K562 (cell line): ENCODE measurements at regions not wholly inside any gene's neighbourhood (a gene's known extent, or its start where the extent isn't known, plus 50 kb on each side); places are given as distances from the start of the nearest gene placed in this dataset.
A peak's percentile ranks its signal among the peaks of the same experiment; 100 is the strongest.

Experiments
- ATF7 ChIP-seq: fragments of 450-650 bp; IDR thresholded peaks from 2 replicates; pipeline ENCODE4 v1.7.1; 2014; ENCODE audit warnings: mild to moderate bottlenecking, moderate library complexity
- E2F4 ChIP-seq: sonication (generic); formaldehyde crosslinking; IDR thresholded peaks from 2 replicates; pipeline ENCODE4 v1.8.0; 2022; ENCODE audit warnings: mild to moderate bottlenecking, low read depth, missing genetic modification reagents
- ETS1 ChIP-seq: conservative IDR thresholded peaks from 2 replicates; pipeline ENCODE4 v1.6.1; 2011; ENCODE audit warnings: low read depth, mild to moderate bottlenecking, low read length; ENCODE audit not compliant: control insufficient read depth
- FOXA1 ChIP-seq: fragments of 450-650 bp; IDR thresholded peaks from 2 replicates; pipeline ENCODE4 v1.6.1; 2016; ENCODE audit warnings: mild to moderate bottlenecking, borderline replicate concordance
- KLF13 ChIP-seq: fragments of 450-650 bp; IDR thresholded peaks from 2 replicates; pipeline ENCODE4 v1.6.1; 2016; ENCODE audit warnings: missing genetic modification characterization, low read depth, mild to moderate bottlenecking, missing compliant biosample characterization, moderate library complexity, borderline replicate concordance
- MTF1 ChIP-seq: fragments of 250-450 bp; sonication (Bioruptor Pico); IDR thresholded peaks from 2 replicates; pipeline ENCODE4 v1.9.0; 2021; ENCODE audit warnings: moderate library complexity, mild to moderate bottlenecking, inconsistent platforms, borderline replicate concordance
- NR2C2 ChIP-seq, 2 experiments: fragments of 200-800 bp in 1 of 2; sonication (Bioruptor generic) in 1 of 2; sonication (generic) in 1 of 2; formaldehyde crosslinking in 1 of 2; IDR thresholded peaks; 2 replicates each; pipeline versions ENCODE4 v1.6.1 to v1.8.0; 2016 to 2022; ENCODE audit warnings: mild to moderate bottlenecking in 1 of 2, missing compliant biosample characterization in 1 of 2, missing genetic modification characterization in 1 of 2, missing genetic modification reagents in 1 of 2
- ZNF280A ChIP-seq: fragments of 450-650 bp; IDR thresholded peaks from 2 replicates; pipeline ENCODE4 v1.6.1; 2018; ENCODE audit warnings: mild to moderate bottlenecking, low read depth; ENCODE audit not compliant: partially characterized antibody
- ZNF311 ChIP-seq: fragments of 250-450 bp; sonication (Bioruptor Pico); IDR thresholded peaks from 2 replicates; pipeline ENCODE4 v1.4.0; 2020; ENCODE audit warnings: mild to moderate bottlenecking, moderate library complexity
- ZNF586 ChIP-seq: fragments of 450-650 bp; formaldehyde crosslinking; conservative IDR thresholded peaks from 2 replicates; pipeline ENCODE4 v1.4.0; 2020; ENCODE audit warnings: mild to moderate bottlenecking, moderate library complexity
- TF ChIP-seq, protein P1 (sequence below), 2 experiments: IDR thresholded peaks; 2 replicates each; pipeline ENCODE4 v1.6.1; 2012; ENCODE audit warnings: improper control_type of control experiment in 2 of 2, low read depth in 2 of 2, low read length in 2 of 2, borderline replicate concordance in 1 of 2
- TF ChIP-seq, protein P2 (sequence below): fragments of 450-650 bp; IDR thresholded peaks from 2 replicates; pipeline ENCODE4 v1.6.1; 2017; ENCODE audit warnings: antibody characterized with exemption, mild to moderate bottlenecking
- TF ChIP-seq, protein P3 (sequence below): sonication (generic); formaldehyde crosslinking; IDR thresholded peaks from 2 replicates; pipeline ENCODE4 v1.8.0; 2022; ENCODE audit warnings: missing genetic modification reagents, mild to moderate bottlenecking, borderline replicate concordance

- TF ChIP-seq, protein P1, sequence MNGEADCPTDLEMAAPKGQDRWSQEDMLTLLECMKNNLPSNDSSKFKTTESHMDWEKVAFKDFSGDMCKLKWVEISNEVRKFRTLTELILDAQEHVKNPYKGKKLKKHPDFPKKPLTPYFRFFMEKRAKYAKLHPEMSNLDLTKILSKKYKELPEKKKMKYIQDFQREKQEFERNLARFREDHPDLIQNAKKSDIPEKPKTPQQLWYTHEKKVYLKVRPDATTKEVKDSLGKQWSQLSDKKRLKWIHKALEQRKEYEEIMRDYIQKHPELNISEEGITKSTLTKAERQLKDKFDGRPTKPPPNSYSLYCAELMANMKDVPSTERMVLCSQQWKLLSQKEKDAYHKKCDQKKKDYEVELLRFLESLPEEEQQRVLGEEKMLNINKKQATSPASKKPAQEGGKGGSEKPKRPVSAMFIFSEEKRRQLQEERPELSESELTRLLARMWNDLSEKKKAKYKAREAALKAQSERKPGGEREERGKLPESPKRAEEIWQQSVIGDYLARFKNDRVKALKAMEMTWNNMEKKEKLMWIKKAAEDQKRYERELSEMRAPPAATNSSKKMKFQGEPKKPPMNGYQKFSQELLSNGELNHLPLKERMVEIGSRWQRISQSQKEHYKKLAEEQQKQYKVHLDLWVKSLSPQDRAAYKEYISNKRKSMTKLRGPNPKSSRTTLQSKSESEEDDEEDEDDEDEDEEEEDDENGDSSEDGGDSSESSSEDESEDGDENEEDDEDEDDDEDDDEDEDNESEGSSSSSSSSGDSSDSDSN (IDR thresholded peaks at IDR 0.05; ENCODE audit: borderline replicate concordance in 1 of 2, low read depth in 2 of 2, low read length in 2 of 2) = no peak
- TF ChIP-seq KLF13 (tag) (no peak), ZNF586 (CRISPR knock-in tag) (peak; percentile 86), ATF7 (peak; percentile 61; the same call in 1 of the 2 replicates), E2F4 (CRISPR knock-in tag) (no peak), ETS1 (no peak), FOXA1 (no peak), ZNF311 (CRISPR knock-in tag) (0 out of 2 replicates have a peak, but pooled peaks have one; percentile 13), ZNF280A (no peak), NR2C2 (CRISPR knock-in tag; IDR thresholded peaks at IDR 0.05) (no peak), NR2C2 (tag; IDR thresholded peaks at IDR 0.05) (peak; percentile 45; the same call in 1 of the 2 replicates), MTF1 (CRISPR knock-in tag) (no peak)
- TF ChIP-seq, protein P2, sequence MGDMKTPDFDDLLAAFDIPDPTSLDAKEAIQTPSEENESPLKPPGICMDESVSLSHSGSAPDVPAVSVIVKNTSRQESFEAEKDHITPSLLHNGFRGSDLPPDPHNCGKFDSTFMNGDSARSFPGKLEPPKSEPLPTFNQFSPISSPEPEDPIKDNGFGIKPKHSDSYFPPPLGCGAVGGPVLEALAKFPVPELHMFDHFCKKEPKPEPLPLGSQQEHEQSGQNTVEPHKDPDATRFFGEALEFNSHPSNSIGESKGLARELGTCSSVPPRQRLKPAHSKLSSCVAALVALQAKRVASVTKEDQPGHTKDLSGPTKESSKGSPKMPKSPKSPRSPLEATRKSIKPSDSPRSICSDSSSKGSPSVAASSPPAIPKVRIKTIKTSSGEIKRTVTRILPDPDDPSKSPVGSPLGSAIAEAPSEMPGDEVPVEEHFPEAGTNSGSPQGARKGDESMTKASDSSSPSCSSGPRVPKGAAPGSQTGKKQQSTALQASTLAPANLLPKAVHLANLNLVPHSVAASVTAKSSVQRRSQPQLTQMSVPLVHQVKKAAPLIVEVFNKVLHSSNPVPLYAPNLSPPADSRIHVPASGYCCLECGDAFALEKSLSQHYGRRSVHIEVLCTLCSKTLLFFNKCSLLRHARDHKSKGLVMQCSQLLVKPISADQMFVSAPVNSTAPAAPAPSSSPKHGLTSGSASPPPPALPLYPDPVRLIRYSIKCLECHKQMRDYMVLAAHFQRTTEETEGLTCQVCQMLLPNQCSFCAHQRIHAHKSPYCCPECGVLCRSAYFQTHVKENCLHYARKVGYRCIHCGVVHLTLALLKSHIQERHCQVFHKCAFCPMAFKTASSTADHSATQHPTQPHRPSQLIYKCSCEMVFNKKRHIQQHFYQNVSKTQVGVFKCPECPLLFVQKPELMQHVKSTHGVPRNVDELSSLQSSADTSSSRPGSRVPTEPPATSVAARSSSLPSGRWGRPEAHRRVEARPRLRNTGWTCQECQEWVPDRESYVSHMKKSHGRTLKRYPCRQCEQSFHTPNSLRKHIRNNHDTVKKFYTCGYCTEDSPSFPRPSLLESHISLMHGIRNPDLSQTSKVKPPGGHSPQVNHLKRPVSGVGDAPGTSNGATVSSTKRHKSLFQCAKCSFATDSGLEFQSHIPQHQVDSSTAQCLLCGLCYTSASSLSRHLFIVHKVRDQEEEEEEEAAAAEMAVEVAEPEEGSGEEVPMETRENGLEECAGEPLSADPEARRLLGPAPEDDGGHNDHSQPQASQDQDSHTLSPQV = no peak
- TF ChIP-seq, protein P3, sequence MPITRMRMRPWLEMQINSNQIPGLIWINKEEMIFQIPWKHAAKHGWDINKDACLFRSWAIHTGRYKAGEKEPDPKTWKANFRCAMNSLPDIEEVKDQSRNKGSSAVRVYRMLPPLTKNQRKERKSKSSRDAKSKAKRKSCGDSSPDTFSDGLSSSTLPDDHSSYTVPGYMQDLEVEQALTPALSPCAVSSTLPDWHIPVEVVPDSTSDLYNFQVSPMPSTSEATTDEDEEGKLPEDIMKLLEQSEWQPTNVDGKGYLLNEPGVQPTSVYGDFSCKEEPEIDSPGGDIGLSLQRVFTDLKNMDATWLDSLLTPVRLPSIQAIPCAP = no peak
These were observed 281.5 kb upstream of the HTR2A start (continued) for GRCh38 chr13:47178090-47178950.
